ENCODE measurements at regions not wholly inside any gene's neighbourhood (a gene's known extent, or its start where the extent isn't known, plus 50 kb on each side); places are given as distances from the start of the nearest gene placed in this dataset.

DNA sequence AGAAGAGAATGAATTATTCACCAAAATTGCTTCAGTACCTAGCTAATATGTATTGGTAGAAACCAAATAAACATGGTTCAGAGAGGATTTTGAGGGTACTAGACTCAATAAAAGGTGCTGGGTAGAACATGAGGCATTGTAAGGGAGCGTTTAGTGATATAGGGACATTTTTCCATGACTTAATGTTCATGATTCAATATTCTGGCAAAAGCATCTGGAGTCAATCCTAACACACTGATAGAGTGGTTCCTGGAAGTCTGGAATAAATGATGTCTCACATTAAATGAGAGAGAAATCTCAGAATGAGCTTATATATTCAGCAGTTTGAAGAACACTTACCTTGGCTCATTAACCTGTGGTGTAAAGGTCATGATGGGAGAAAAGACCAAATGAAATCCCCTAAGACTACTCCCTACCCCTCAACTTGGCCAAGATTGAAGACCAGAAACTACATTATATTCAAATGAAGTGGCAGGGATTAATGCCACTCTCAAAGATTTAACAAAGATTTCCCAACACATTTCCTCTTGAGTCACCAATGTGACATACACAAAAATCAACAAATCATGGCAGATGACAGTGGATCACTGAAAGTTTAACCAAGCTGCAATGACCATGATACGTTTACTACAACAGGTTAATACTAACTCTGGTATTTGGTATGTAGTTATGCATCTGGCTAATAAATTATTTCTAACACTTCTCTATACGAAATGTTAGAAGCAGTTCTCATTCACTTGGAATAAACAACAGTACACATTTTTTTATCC, 309.5 kb downstream of the SATB2 start:
- no peak for TF ChIP-seq EZH2 (IDR thresholded peaks at IDR 0.05)
- no peak for TF ChIP-seq POLR2AphosphoS5 (IDR thresholded peaks at IDR 0.05; ENCODE audit: borderline replicate concordance, low read depth, low read length)
- no peak for TF ChIP-seq FOXP2 (optimal IDR thresholded peaks at IDR 0.05; ENCODE audit: control extremely low read depth, extremely low read length, insufficient read depth)
